ENCODE measurements at regions not wholly inside any gene's neighbourhood (a gene's known extent, or its start where the extent isn't known, plus 50 kb on each side); places are given as distances from the start of the nearest gene placed in this dataset.

DNA sequence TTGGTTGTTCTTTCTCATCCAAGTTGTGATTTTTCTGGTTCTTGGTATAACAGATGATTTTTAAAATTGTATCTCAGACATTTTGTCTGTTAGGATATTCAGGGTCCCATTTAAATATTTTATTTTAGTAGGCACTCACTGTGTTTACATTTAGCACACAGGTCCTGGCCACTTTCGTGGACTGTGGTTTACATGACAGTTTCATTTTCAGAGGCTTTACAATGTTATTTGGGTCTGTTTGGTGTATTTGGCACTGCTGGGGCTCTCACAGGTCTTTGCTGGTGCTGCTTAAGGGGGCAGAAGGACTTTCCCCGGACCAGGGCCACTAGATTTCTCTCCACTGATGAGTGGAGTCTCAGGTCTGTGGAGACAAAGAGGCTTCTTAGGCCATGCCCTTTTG is 75.5 kb upstream of the TGM3 start:
- Histone ChIP-seq H3K4me3 (ENCODE audit: control insufficient read depth in 2 of 3, extremely low read depth in 1 of 3, insufficient read depth in 2 of 3, low read depth in 1 of 3, low read length in 3 of 3) (no peak overlapping the region), H3K4me1 (ENCODE audit: control insufficient read depth, extremely low read depth, insufficient read depth, low read length) (no peaks in the 10 kb centered on the region), H3K4me2 (ENCODE audit: control insufficient read depth, extremely low read depth, insufficient read depth, low read depth, low read length) (no peak overlapping the region), H3K9me3 (ENCODE audit: control insufficient read depth, low read depth, low read length) (no peaks in the 10 kb centered on the region), H3K79me2 (ENCODE audit: control insufficient read depth, insufficient read depth, low read length) (no peaks in the 10 kb centered on the region), H3K36me3 (ENCODE audit: control insufficient read depth in 2 of 2, extremely low read depth in 1 of 2, insufficient read depth in 2 of 2, low read length in 2 of 2) (no peaks in the 10 kb centered on the region), H4K20me1 (ENCODE audit: control insufficient read depth, extremely low read depth, insufficient read depth, low read length) (no peaks in the 10 kb centered on the region), H3K27ac (ENCODE audit: control insufficient read depth, insufficient read depth, low read length) (no peak overlapping the region), H3K27me3 (ENCODE audit: control insufficient read depth, extremely low read depth, insufficient read depth, low read length) (no peaks in the 10 kb centered on the region), H2AFZ (ENCODE audit: control insufficient read depth, low read length) (no peak overlapping the region), H3K9ac (ENCODE audit: control insufficient read depth, extremely low read depth, insufficient read depth, low read length) (no peak overlapping the region), H3K9me1 (ENCODE audit: control insufficient read depth, extremely low read depth, insufficient read depth, low read length) (no peaks in the 10 kb centered on the region)
- TF ChIP-seq CTCF (optimal IDR thresholded peaks at IDR 0.05 in 1 of 3, IDR thresholded peaks at IDR 0.05 in 1 of 3, conservative IDR thresholded peaks at IDR 0.05 in 1 of 3; ENCODE audit: extremely low read depth in 1 of 3, insufficient read depth in 2 of 3, low read length in 3 of 3) = no peak
- TF ChIP-seq EZH2 (IDR thresholded peaks at IDR 0.05; ENCODE audit: low read length) = no peak
- DNase-seq (ENCODE audit: low read depth, low spot score) (no peak), FAIRE-seq (no peak)
- dilution Hi-C loops (cut with MboI; ENCODE audit: extremely low pct_ligation_motif_present, low sequenced_read_pairs) = no loop called here

- no peaks in the 10 kb centered on the region for H3K27me3 ChIP-seq (ENCODE audit: control insufficient read depth, extremely low read depth, insufficient read depth, low read length)
- H3K9me1 ChIP-seq (ENCODE audit: control insufficient read depth, extremely low read depth, insufficient read depth, low read length) = no peaks in the 10 kb centered on the region
- no peaks in the 10 kb centered on the region for H3K36me3 ChIP-seq (ENCODE audit: control insufficient read depth in 2 of 2, extremely low read depth in 1 of 2, insufficient read depth in 2 of 2, low read length in 2 of 2)
- no peaks in the 10 kb centered on the region for H3K79me2 ChIP-seq (ENCODE audit: control insufficient read depth, insufficient read depth, low read length)
- dilution Hi-C loops (cut with MboI; ENCODE audit: extremely low pct_ligation_motif_present, low sequenced_read_pairs) = no loop called here
- no peak overlapping the region for H3K4me3 ChIP-seq (ENCODE audit: control insufficient read depth in 2 of 3, extremely low read depth in 1 of 3, insufficient read depth in 2 of 3, low read depth in 1 of 3, low read length in 3 of 3)
- no peak for TF ChIP-seq CTCF (optimal IDR thresholded peaks at IDR 0.05 in 1 of 3, IDR thresholded peaks at IDR 0.05 in 1 of 3, conservative IDR thresholded peaks at IDR 0.05 in 1 of 3; ENCODE audit: extremely low read depth in 1 of 3, insufficient read depth in 2 of 3, low read length in 3 of 3)
- no peak overlapping the region for H2AFZ ChIP-seq (ENCODE audit: control insufficient read depth, low read length)
- H3K4me1 ChIP-seq (ENCODE audit: control insufficient read depth, extremely low read depth, insufficient read depth, low read length) = peaks cover under 1% of the 10 kb centered on the region
- DNase-seq (ENCODE audit: low read depth, low spot score) = no peak
- no peaks in the 10 kb centered on the region for H4K20me1 ChIP-seq (ENCODE audit: control insufficient read depth, extremely low read depth, insufficient read depth, low read length)
- H3K9me3 ChIP-seq (ENCODE audit: control insufficient read depth, low read depth, low read length) = no peaks in the 10 kb centered on the region
- no peak overlapping the region for H3K4me2 ChIP-seq (ENCODE audit: control insufficient read depth, extremely low read depth, insufficient read depth, low read depth, low read length)
- H3K27ac ChIP-seq (ENCODE audit: control insufficient read depth, insufficient read depth, low read length) = no peak overlapping the region
- H3K9ac ChIP-seq (ENCODE audit: control insufficient read depth, extremely low read depth, insufficient read depth, low read length) = no peak overlapping the region
- no peak for FAIRE-seq
Measured at GRCh38 chr20:2221921-2222320, 73.9 kb upstream of the TGM3 start.

Data from keratinocyte (primary cell).